ENCODE measurements at regions not wholly inside any gene's neighbourhood (a gene's known extent, or its start where the extent isn't known, plus 50 kb on each side); places are given as distances from the start of the nearest gene placed in this dataset.

GRCh38 chr3:116920826-116921610, 211.4 kb downstream of the TUSC7 start:
- no peak for TF ChIP-seq CTCF (IDR thresholded peaks at IDR 0.05; ENCODE audit: low read depth, low read length)
- no peak for TF ChIP-seq EZH2phosphoT487 (IDR thresholded peaks at IDR 0.05; ENCODE audit: low read depth)

Data from OCI-LY3 (cell line).